ENCODE measurements at regions not wholly inside any gene's neighbourhood (a gene's known extent, or its start where the extent isn't known, plus 50 kb on each side); places are given as distances from the start of the nearest gene placed in this dataset.
"Not testable (repeated sequence)": the region's sequence is repeated elsewhere in the genome, so short reads cannot be mapped to it uniquely, and the experiment has no call there.

DNA sequence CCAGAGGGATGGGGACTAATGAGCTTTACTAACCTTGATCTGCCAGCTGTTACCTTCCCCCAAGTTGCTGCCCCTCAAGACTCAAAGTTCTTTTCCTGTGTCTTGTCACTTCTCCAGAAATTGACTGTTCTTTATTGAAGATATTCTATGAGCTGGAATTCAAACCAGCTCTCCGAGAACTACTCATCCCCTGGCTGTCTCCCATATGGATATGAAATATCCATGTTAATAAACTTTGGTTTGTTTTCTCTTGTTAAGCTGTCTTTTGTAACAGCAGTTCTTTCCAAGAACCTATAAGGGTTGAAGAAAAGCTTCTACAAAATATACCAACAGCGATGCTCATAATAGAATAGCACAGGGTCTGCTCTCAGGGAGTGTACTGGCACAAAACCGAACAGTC is 77.0 kb downstream of the CAMK2N1 start:
- Histone ChIP-seq H3K27me3 (ENCODE audit: control insufficient read depth, insufficient read depth, low read length) (no peaks in the 10 kb centered on the region), H3K36me3 (ENCODE audit: control insufficient read depth, insufficient read depth, low read length) (no peaks in the 10 kb centered on the region), H3K4me3 (ENCODE audit: low read depth, low read length) (no peak overlapping the region)
- no peak for DNase-seq (ENCODE audit: low read depth)
- no peak for TF ChIP-seq CTCF (IDR thresholded peaks at IDR 0.05; ENCODE audit: insufficient read depth, low read length, poor library complexity, severe bottlenecking)

DNA sequence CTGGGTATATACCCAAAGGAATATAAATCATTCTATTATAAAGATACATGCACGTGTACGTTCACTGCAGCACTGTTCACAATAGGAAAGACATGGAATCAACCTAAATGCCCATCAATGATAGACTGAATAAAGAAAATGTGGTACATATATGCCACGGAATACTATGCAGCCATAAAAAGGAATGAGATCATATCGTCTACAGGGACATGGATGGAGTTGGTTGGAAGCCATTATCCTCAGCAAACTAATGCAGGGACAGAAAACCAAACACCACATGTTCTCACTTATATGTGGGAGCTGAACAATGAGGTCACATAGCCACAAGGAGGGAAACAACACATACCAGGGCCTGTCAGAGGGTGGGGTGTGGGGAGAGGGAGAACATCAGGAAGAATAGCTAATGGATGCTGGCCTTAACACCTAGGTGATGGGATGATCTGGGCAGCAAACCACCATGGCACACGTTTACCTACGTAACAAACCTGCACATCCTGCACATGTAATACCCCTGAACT is 77.8 kb downstream of the CAMK2N1 start:
- H3K27me3 ChIP-seq (ENCODE audit: control insufficient read depth, insufficient read depth, low read length); DNase-seq (ENCODE audit: low read depth); H3K36me3 ChIP-seq (ENCODE audit: control insufficient read depth, insufficient read depth, low read length); H3K4me3 ChIP-seq (ENCODE audit: low read depth, low read length): not testable (repeated sequence)

- TF ChIP-seq CTCF (IDR thresholded peaks at IDR 0.05; ENCODE audit: insufficient read depth, low read length, poor library complexity, severe bottlenecking): no peak
- Histone ChIP-seq H3K27me3 (ENCODE audit: control insufficient read depth, insufficient read depth, low read length) (peaks cover 3% of the 10 kb centered on the region), H3K4me3 (ENCODE audit: low read depth, low read length) (no peak overlapping the region), H3K36me3 (ENCODE audit: control insufficient read depth, insufficient read depth, low read length) (no peaks in the 10 kb centered on the region)
- DNase-seq (ENCODE audit: low read depth): no peak
Observed at GRCh38 chr1:20405893-20406604, 80.0 kb downstream of the CAMK2N1 start.

DNA sequence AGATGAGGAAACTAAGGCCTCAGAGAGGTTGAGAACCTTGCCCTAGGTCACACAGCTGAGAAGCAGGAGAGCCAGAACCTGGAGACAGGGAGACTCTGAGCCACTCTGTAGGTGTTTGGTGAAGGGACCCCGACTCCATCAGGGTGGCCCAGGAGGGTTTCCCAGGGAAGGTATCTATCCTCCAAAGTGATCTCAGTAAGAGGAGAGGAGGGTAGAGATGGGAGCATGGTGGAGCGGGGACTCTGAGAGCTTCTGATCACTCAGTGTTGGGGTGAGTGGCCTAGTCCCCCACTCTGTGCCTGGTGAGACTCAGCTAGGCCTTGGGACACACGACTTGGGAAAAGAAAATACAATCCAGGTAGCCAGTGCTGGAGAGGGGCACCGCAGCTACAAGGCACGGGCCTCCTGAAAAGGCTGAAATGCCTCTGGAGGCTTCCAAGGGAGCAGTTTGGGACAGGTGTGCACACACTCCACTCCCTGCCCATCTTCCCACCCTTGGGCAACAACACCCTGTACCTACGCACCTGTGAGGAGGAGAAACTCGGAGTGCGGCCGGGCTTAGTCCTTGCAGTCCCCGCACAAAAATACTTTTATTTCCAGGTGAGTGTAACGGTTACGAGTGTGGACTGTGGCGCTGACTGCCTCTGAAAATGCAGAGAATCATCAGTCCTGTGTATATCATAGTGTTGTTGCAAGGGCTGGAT is 80.8 kb downstream of the CAMK2N1 start:
- no peaks in the 10 kb centered on the region for H3K36me3 ChIP-seq (ENCODE audit: control insufficient read depth, insufficient read depth, low read length)
- no peak overlapping the region for H3K4me3 ChIP-seq (ENCODE audit: low read depth, low read length)
- H3K27me3 ChIP-seq (ENCODE audit: control insufficient read depth, insufficient read depth, low read length): peaks cover 3% of the 10 kb centered on the region
- no peak for TF ChIP-seq CTCF (IDR thresholded peaks at IDR 0.05; ENCODE audit: insufficient read depth, low read length, poor library complexity, severe bottlenecking)
- no peak for DNase-seq (ENCODE audit: low read depth)
